Mucosa of rectum (tissue), 2 donors: ENCODE measurements at regions not wholly inside any gene's neighbourhood (a gene's known extent, or its start where the extent isn't known, plus 50 kb on each side); places are given as distances from the start of the nearest gene placed in this dataset.
"Not testable (repeated sequence)": the region's sequence is repeated elsewhere in the genome, so short reads cannot be mapped to it uniquely, and the experiment has no call there.

Experiments used
- H3K27ac ChIP-seq, 2 donors: one replicate each; pipeline ENCODE4 v1.7.0; 2013; ENCODE audit warnings: inconsistent platforms in 2 of 2, low read depth in 2 of 2, low read length in 2 of 2
- H3K27me3 ChIP-seq, 2 donors: one replicate each; pipeline ENCODE4 v1.7.0; 2013; ENCODE audit warnings: low read length in 2 of 2; ENCODE audit not compliant: control insufficient read depth in 2 of 2, insufficient read depth in 2 of 2
- H3K36me3 ChIP-seq, 2 donors: one replicate each; pipeline ENCODE4 v1.7.0; 2013; ENCODE audit warnings: low read length in 2 of 2; ENCODE audit not compliant: control insufficient read depth in 2 of 2, insufficient read depth in 2 of 2
- H3K4me1 ChIP-seq, 2 donors: one replicate each; pipeline ENCODE4 v1.7.0; 2013; ENCODE audit warnings: low read length in 2 of 2, mild to moderate bottlenecking in 1 of 2; ENCODE audit not compliant: control insufficient read depth in 2 of 2, insufficient read depth in 2 of 2
- H3K4me3 ChIP-seq, 2 donors: one replicate each; pipeline ENCODE4 v1.7.0; 2013; ENCODE audit warnings: low read length in 2 of 2
- H3K9ac ChIP-seq, 2 donors: one replicate each; pipeline ENCODE4 v1.7.0; 2013; ENCODE audit warnings: low read length in 2 of 2, low read depth in 1 of 2, mild to moderate bottlenecking in 1 of 2
- H3K9me3 ChIP-seq, 2 donors: one replicate each; pipeline ENCODE4 v1.7.0; 2013; ENCODE audit warnings: low read length in 2 of 2; ENCODE audit not compliant: control insufficient read depth in 2 of 2
- donor health status: healthy.
- donor health status: Normal muscosa, but diverticular disease.

DNA sequence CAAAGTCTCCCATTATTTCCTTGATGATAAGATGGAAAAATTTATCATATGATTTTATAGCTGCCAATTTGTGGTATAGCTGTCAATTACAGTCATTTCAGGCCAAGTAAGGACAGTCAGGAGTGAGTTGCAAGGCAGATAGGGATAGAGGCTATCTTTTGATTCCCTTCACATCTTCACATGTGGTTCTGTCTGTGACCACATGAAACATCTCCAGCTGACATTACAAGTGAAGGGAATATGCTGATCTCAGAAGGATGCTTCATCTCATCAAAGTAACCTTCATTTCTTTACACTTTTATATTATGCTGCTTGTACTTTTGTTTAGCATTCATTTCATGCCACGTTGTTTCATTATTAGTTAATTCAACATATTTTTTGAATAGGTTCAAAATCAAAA is 136.9 kb upstream of the CFAP20DC start:
- peaks cover 0 to 3% of the 10 kb centered on the region in 2 donors for H3K4me1 ChIP-seq

GRCh38 chr3:59185591-59186369 is 136.0 kb upstream of the CFAP20DC start:
- no peaks in the 10 kb centered on the region for H3K36me3 ChIP-seq
- H3K4me3 ChIP-seq = no peak overlapping the region
- no peaks in the 10 kb centered on the region for H3K27me3 ChIP-seq
- H3K9me3 ChIP-seq = no peaks in the 10 kb centered on the region
- no peak overlapping the region for H3K9ac ChIP-seq
- peaks cover 0 to 3% of the 10 kb centered on the region in 2 donors for H3K4me1 ChIP-seq
- H3K27ac ChIP-seq = no peak overlapping the region

More for the DNA sequence above, 136.9 kb upstream of the CFAP20DC start:
- no peaks in the 10 kb centered on the region for H3K27me3 ChIP-seq
- H3K27ac ChIP-seq = no peak overlapping the region
- no peak overlapping the region for H3K4me3 ChIP-seq
- no peaks in the 10 kb centered on the region for H3K9me3 ChIP-seq
- H3K9ac ChIP-seq = no peak overlapping the region
- H3K36me3 ChIP-seq = no peaks in the 10 kb centered on the region

DNA sequence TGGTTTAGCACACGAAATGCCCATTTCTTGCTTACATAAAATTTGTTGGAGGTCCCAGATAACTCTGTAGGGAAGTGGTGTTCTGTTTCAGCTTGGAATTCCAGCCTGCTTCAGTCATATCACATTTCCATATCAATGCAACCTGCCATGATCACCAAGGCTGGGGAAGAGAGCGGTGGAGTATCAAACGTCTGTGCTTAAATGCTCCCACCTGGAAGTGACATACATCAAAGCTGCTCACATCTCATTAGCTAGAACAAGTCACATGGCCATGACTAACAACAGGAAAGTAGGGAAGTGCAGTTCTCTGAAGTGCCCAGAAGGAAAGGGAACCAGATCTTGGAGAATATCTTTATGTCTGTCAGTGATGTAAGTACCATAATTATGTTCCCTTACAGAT is 130.2 kb upstream of the CFAP20DC start:
- H3K27me3 ChIP-seq = no peaks in the 10 kb centered on the region
- H3K36me3 ChIP-seq = no peaks in the 10 kb centered on the region
- H3K9me3 ChIP-seq = no peaks in the 10 kb centered on the region
- no peaks in the 10 kb centered on the region for H3K4me1 ChIP-seq
- H3K4me3 ChIP-seq = no peak overlapping the region
- H3K27ac ChIP-seq = no peak overlapping the region
- no peak overlapping the region for H3K9ac ChIP-seq

DNA sequence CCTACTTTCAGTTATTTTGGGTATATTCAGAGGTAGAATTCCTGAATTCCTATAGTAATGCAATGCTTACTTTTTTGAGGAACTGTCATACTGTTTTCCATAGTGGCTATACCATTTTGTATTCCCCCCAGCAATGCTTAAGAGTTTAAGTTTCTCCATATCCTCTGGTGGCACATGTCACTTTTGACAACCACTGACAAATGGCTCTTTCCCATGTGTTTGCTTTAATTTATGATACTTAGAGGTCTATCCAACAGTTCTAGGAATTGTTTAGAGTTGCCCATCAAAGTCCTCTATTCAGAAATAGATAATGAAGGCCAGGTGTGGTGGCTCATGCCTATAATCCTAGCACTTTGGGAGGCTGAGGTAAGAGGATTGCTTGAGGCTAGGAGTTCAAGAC is 128.9 kb upstream of the CFAP20DC start:
- Histone ChIP-seq H3K4me3 (no peak overlapping the region), H3K36me3 (no peaks in the 10 kb centered on the region), H3K9me3 (no peaks in the 10 kb centered on the region), H3K4me1 (no peaks in the 10 kb centered on the region), H3K27me3 (no peaks in the 10 kb centered on the region), H3K27ac (no peak overlapping the region), H3K9ac (no peak overlapping the region)

DNA sequence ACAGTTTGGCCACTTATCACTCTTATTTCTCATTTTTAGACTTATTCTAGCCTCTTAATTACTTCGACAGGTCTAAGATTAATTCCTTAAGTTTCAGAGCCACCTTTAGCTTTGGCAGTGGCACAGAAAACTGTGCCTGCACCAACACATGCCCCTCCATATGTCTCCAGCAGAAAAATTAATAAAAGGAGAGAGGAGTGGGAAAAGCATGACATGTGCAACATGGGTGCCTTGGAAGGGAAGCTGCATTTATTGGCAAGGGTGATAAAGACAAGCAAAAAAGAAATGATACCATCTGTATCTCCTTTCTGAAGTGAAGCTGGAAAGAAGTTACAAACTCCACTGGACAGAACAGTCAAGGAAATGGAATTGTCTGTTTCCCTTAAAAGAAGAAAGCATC is 121.7 kb upstream of the CFAP20DC start:
- no peaks in the 10 kb centered on the region for H3K27me3 ChIP-seq
- H3K27ac ChIP-seq = no peak overlapping the region
- no peak overlapping the region for H3K9ac ChIP-seq
- H3K4me1 ChIP-seq = no peaks in the 10 kb centered on the region
- no peak overlapping the region for H3K4me3 ChIP-seq
- H3K36me3 ChIP-seq = no peaks in the 10 kb centered on the region
- no peaks in the 10 kb centered on the region for H3K9me3 ChIP-seq

DNA sequence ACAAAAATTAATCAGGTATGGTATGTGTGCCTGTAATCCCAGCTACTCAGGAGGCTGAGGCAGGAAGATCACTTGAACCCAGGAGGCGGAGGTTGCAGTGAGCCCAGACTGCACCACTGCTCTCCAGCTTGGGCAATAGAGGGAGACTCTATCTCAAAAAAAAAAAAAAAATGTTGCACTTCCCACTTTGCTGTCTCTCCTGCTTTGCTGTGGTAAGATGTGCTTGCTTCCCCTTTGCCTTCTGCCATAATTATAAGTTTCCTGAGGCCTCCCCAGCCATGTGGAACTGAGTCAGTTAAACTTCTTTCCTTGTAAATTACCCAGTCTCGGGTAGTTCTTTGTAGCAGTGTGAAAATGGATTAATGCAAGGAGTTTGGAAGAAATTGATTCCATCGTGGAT is 120.3 kb upstream of the CFAP20DC start:
- not testable (repeated sequence) for H3K27me3 ChIP-seq, H3K9me3 ChIP-seq, H3K4me1 ChIP-seq, H3K9ac ChIP-seq, H3K4me3 ChIP-seq, H3K36me3 ChIP-seq, H3K27ac ChIP-seq

- H3K9ac ChIP-seq = no peak overlapping the region
- no peaks in the 10 kb centered on the region for H3K9me3 ChIP-seq
- no peak overlapping the region for H3K27ac ChIP-seq
- no peaks in the 10 kb centered on the region for H3K36me3 ChIP-seq
- H3K4me3 ChIP-seq = no peak overlapping the region
- H3K4me1 ChIP-seq = no peaks in the 10 kb centered on the region
- H3K27me3 ChIP-seq = no peaks in the 10 kb centered on the region
Measured at GRCh38 chr3:59167756-59168155, 117.9 kb upstream of the CFAP20DC start.

- no peaks in the 10 kb centered on the region for H3K36me3 ChIP-seq
- no peak overlapping the region for H3K9ac ChIP-seq
- no peaks in the 10 kb centered on the region for H3K4me1 ChIP-seq
- H3K4me3 ChIP-seq = no peak overlapping the region
- no peak overlapping the region for H3K27ac ChIP-seq
- H3K27me3 ChIP-seq = no peaks in the 10 kb centered on the region
- peaks cover 0 to 2% of the 10 kb centered on the region in 2 donors for H3K9me3 ChIP-seq
Measured at GRCh38 chr3:59163953-59164352, 114.1 kb upstream of the CFAP20DC start.

DNA sequence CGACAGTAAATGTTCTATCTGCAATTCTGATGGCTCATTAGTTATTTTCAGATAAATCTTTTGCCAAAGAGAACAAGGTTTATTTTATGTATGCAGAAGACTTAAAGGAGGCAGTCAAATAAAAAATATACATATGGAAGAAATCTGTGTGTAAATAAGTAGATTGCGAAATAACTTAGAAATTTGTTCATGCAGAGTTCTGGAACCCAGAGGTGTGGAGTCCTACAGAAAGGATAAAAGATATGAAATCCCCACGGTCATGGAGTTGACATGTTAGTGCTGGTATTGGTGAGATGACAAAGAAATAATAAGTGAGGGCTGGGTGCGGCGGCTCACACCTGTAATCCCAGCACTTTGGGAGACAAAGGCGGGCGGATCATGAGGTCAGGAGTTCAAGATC is 111.2 kb upstream of the CFAP20DC start:
- Histone ChIP-seq H3K27me3 (no peaks in the 10 kb centered on the region), H3K36me3 (no peaks in the 10 kb centered on the region), H3K27ac (no peak overlapping the region), H3K4me1 (no peaks in the 10 kb centered on the region), H3K9ac (no peak overlapping the region), H3K9me3 (peaks cover 0 to 2% of the 10 kb centered on the region in 2 donors), H3K4me3 (no peak overlapping the region)

DNA sequence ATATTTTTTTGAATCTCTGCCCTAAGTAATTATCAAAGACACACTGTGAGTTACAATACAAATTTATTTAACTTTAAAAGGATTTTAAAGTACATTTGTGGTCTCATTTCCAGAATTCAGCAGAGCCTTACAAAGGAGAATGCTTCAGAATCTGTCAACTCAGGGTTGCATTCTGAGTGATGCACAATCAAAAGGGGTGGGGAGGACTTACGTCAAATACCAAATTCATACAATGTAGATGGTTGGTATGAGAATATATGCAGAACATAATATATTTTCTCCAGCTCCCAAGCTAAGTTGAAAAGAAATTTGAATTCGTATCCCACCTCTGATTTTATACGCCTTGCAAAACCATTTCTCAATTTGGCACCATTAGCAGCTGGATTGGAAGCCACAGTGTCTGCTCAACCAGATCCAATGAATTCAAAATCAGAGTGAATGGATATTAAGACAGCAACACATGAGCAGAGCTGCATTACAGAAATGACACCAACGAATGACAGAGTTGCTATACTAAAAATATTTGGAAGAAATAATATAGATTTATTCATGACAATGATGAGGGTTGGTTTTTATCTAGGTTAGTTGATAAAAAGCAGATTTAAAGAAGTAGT is 110.4 kb upstream of the CFAP20DC start:
- Histone ChIP-seq H3K9me3 (peaks cover 0 to 2% of the 10 kb centered on the region in 2 donors), H3K36me3 (no peaks in the 10 kb centered on the region)

More for the DNA sequence above, 110.4 kb upstream of the CFAP20DC start:
- Histone ChIP-seq H3K27ac (no peak overlapping the region), H3K27me3 (no peaks in the 10 kb centered on the region), H3K4me1 (no peaks in the 10 kb centered on the region), H3K4me3 (no peak overlapping the region), H3K9ac (no peak overlapping the region)
